Urinary bladder (tissue), 3 donors: ENCODE measurements at regions not wholly inside any gene's neighbourhood (a gene's known extent, or its start where the extent isn't known, plus 50 kb on each side); places are given as distances from the start of the nearest gene placed in this dataset.
"Not testable (repeated sequence)": the region's sequence is repeated elsewhere in the genome, so short reads cannot be mapped to it uniquely, and the experiment has no call there.

Experiments
- DNase-seq: peaks from one replicate; pipeline ENCODE4 v3.0.0-alpha.2; 2015; ENCODE audit errors: extremely low spot score
- H3K27ac ChIP-seq: one replicate; pipeline ENCODE4 v1.5.1; 2013; ENCODE audit warnings: low read depth, mild to moderate bottlenecking, moderate library complexity
- H3K36me3 ChIP-seq: one replicate; pipeline ENCODE4 v1.6.1; 2013; ENCODE audit warnings: mild to moderate bottlenecking, moderate library complexity; ENCODE audit not compliant: insufficient read depth
- H3K4me1 ChIP-seq: one replicate; pipeline ENCODE4 v1.6.1; 2013; ENCODE audit warnings: mild to moderate bottlenecking, moderate library complexity; ENCODE audit not compliant: insufficient read depth
- H3K4me3 ChIP-seq: one replicate; pipeline ENCODE4 v1.5.1; 2013; ENCODE audit warnings: low read depth, low read length
- WGBS: extraction: QIAGEN DNeasy Blood & Tissue Kit; methylation state at CpG from one replicate; pipeline ENCODE4 v1.1.7; 2013; 5-methylcytosine and 5-hydroxymethylcytosine counted together
- donor health status: healthy with polysubstance abuse.
- donor health status: healthy.

DNA sequence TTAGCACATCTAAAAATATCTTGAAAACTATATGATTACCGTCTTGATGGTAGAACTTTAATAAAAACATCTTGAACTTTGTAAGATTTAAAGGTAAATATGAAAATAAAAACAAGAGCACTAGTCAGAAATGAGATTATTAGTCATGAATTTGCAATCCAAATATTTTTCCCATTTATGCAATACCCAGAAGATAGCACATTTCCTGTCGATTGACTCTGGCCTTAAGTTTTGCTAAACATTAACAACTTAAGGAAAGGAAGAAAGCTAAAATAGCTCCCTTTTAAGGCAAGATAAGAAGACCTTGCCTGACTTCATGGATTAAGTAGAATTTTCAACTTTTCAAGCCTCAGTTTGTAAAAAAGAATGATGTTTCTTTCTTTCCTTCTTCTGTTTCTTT is 1374.7 kb upstream of the RAG2 start:
- no peak overlapping the region for H3K27ac ChIP-seq
- H3K4me3 ChIP-seq: no peak overlapping the region
- WGBS: 34% methylated on average over 2 of the region's 2 CpGs
- H3K36me3 ChIP-seq: no peaks in the 10 kb centered on the region
- H3K4me1 ChIP-seq: no peaks in the 10 kb centered on the region
- no peak for DNase-seq

DNA sequence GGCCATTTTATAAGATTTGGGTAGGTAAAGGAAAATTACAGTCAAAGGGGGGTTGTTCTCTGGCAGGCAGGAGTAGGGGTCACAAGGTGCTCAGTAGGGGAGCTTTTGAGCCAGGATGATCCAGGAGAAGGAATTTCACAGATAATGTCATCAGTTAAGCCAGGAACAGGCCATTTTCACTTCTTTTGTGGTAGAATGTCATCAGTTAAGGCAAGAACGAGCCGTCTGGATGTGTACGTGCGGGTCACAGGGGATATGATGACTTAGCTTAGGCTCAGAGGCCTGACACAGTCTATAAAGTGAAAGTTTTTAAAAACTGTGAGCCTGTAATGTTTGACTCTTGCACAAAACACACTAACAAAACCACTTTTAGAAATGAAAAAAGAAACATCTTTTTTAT is 1371.3 kb upstream of the RAG2 start:
- H3K36me3 ChIP-seq, H3K4me3 ChIP-seq, DNase-seq, H3K4me1 ChIP-seq, H3K27ac ChIP-seq: not testable (repeated sequence)
- WGBS: 78% methylated on average over 4 of the region's 4 CpGs

DNA sequence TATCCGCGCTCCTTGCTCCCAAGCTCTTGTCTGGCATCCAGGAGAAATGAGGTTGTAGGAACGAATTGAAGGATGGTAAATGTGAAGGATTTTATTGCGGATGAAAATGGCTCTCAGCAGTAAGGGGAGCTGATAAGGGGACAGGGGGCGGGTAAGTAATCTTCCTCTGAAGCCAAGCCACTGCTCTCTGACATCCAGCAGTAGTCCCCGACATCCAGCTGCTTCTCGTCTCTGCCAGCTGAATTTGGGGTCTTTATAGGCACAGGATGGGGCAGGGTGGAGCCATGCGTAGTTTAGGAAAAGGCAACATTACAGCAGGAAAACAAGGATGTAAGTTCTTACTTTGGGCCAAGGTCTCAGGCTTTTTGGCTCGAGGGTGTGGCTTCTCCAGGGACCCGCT is 1370.1 kb upstream of the RAG2 start:
- Histone ChIP-seq H3K4me1 (no peaks in the 10 kb centered on the region), H3K27ac (no peak overlapping the region), H3K4me3 (no peak overlapping the region), H3K36me3 (no peaks in the 10 kb centered on the region)
- no peak for DNase-seq
- WGBS: 67% methylated on average over 10 of the region's 10 CpGs

DNA sequence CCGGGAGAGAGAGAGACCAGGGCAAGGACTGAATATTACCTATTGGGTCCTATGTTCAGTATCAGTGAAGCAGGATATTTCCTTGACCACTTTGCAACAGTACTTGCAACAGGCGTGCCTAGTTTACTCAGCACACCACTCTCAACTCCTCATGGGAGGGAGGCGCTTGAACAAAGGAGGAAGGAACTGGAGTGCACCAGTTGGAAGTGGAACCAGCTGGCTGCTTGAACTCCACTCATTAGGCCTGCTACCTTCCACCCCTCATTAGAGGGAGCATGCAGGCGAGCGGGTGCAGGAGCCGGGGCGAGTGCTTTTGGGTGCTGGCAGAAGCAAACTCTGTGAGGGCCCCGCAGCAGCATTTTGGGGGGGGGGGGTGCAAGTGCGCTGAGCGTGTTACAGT is 1369.6 kb upstream of the RAG2 start:
- 89% methylated on average over 10 of the region's 10 CpGs for WGBS
- Histone ChIP-seq H3K4me1 (no peaks in the 10 kb centered on the region), H3K27ac (no peak overlapping the region), H3K36me3 (no peaks in the 10 kb centered on the region), H3K4me3 (no peak overlapping the region)
- DNase-seq: no peak

DNA sequence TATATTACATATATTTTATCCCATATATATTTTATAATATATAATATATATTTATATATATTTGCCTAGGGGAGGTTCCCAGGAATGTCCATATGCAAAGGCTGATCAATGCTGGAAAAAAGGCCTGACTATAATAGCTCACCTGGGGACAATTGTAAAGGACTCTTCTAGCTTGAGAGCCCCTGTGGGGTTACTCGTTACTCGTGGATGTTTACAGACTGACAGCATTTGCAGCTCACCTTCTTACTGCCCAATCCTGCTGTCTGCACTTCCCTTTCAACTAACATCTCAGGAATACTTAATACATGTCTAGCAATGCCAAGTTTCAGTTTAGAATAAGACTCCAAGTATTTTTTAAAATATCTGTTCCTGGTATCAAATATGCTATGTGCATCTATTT is 1365.4 kb upstream of the RAG2 start:
- Histone ChIP-seq H3K36me3 (no peaks in the 10 kb centered on the region), H3K4me3 (no peak overlapping the region), H3K4me1 (no peaks in the 10 kb centered on the region), H3K27ac (no peak overlapping the region)
- WGBS: 50% methylated on average over 2 of the region's 2 CpGs
- no peak for DNase-seq

DNA sequence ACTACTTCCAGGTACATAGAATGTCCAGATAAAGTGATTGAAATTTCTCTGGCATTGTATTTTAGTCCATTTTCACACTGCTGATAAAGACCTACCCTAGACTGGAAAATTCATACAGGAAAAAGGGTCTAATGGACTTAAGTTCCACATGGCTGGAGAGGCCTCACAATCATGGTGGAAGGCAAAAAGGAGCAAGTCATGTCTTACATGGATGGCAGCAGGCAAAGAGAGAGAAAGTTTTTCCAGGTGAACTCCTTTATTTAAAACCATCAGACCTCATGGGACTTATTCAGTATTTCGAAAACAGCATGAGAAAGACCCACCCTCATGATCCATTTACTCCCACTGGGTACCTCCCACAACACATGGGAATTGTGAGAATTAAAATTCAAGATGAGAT is 1359.7 kb upstream of the RAG2 start:
- Histone ChIP-seq H3K4me3 (no peak overlapping the region), H3K4me1 (no peaks in the 10 kb centered on the region), H3K27ac (no peak overlapping the region), H3K36me3 (no peaks in the 10 kb centered on the region)
- 76% methylated on average over 1 of the region's 1 CpG for WGBS
- DNase-seq: no peak

DNA sequence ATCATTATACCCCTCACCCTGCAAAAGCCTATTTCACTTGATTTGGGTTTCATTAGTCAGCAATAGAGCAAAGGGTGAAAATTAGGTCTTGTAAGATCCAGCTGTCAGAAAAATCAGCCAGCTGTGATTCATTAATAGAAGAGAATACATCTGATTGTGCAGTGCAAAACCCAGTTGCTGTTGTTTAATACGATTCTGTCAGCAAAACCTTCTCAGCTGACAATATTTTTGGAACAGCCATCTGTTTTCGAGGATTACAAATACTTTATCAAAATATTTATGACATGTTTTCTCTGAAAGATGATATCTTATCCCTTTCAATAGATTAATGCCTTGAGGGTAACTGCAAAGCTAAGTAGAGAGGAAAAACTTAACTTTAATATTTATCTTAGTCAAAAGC is 1354.0 kb upstream of the RAG2 start:
- 36% methylated on average over 2 of the region's 2 CpGs for WGBS

DNA sequence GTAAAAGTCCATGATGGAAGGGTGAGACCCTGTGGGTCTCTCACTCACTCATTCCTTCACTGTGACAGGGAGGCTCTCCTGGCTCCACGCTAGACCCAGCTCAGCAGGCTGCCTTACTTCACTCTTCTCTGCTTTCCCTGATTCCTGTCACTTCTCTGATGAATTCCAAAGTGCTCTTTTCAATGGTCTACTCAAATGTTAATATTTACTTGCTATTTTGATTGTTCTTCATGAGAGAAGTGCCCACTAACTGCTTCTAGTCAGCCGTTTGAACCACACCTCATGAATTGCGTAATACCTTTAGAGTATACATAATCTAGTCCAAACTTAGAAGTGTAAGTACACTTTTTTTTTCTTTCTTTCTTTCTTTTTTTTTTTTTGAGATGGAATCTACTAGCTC is 1350.2 kb upstream of the RAG2 start:
- H3K4me1 ChIP-seq: no peaks in the 10 kb centered on the region
- H3K4me3 ChIP-seq: no peak overlapping the region
- no peak overlapping the region for H3K27ac ChIP-seq
- WGBS: 80% methylated on average over 3 of the region's 3 CpGs
- DNase-seq: no peak
- H3K36me3 ChIP-seq: no peaks in the 10 kb centered on the region

More for the DNA sequence above, 1354.0 kb upstream of the RAG2 start:
- Histone ChIP-seq H3K27ac (no peak overlapping the region), H3K36me3 (no peaks in the 10 kb centered on the region), H3K4me1 (no peaks in the 10 kb centered on the region), H3K4me3 (no peak overlapping the region)
- no peak for DNase-seq

DNA sequence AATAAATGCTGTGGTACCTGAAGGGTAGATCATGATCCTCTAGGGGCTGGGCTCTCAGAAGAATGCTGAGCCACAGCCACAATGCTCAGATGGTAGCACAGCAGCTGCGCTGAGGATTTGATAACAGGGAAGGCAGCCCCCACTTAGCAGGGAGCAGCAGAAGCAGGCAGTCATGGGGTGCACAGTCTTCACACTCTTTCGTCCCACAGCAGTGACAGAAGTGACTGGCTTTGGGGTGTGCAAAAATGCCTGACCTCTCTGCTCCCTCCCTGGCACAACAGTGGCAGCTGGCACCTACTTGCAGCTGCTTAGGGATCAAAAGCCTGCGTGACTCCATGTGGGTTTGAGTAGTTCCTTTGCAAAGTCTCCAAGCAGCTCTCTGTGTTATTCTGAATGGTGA is 1349.8 kb upstream of the RAG2 start:
- Histone ChIP-seq H3K4me1 (no peaks in the 10 kb centered on the region), H3K4me3 (no peak overlapping the region), H3K36me3 (no peaks in the 10 kb centered on the region), H3K27ac (no peak overlapping the region)
- 92% methylated on average over 3 of the region's 3 CpGs for WGBS
- DNase-seq: no peak

DNA sequence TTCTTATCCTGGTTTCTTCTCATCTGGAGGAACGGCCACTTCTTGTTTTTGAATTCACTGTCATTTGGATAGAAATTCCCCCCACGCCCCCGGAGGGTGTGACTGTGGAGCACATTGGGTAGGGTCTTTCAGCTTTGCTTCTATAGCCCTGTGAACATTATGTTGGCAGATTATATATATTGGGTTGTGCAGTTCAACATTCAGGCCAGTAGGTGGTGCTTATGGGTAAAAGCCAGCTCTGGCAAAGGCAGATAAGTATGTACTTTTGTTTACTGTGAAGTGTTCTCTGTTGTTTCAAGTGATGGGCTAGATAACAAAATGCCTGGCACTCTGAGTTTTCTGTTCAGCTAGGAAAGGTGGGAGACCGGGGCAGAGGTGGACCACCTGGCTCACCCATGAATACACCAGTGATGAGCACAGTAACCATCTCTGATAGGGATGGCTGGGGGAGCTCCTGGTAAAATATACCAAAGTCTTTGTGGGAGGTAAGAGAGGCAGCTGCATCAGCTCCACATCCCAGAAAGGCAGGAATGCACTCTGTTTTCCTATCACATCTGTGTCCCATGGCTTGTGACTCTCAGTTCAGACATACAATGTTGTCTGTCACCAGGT is 1348.2 kb upstream of the RAG2 start:
- DNase-seq: no peak
- Histone ChIP-seq H3K4me3 (no peak overlapping the region), H3K36me3 (no peaks in the 10 kb centered on the region), H3K27ac (no peak overlapping the region), H3K4me1 (no peaks in the 10 kb centered on the region)
- WGBS: 67% methylated on average over 4 of the region's 4 CpGs

DNA sequence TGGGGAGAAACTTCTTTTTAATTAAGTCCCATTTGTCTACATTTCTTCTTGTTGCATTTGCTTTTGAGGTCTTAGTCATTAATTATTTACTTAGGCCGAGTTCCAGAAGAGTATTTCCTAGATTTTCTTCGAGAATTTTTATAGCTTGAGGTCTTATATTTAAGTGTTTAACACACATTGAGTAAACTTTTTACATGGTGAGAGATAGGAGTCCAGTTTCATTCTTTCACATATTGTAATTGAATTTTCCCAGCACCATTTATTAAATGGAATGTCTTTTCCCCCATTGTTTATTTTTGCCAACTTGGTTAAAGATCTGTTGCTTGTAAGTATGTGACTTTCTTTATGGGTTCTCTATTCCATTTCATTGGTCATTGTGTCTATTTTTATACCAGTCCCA is 1344.0 kb upstream of the RAG2 start:
- DNase-seq: no peak
- H3K4me3 ChIP-seq: no peak overlapping the region
- H3K4me1 ChIP-seq: no peaks in the 10 kb centered on the region
- no peak overlapping the region for H3K27ac ChIP-seq
- H3K36me3 ChIP-seq: no peaks in the 10 kb centered on the region
- WGBS: 62% methylated on average over 2 of the region's 2 CpGs

DNA sequence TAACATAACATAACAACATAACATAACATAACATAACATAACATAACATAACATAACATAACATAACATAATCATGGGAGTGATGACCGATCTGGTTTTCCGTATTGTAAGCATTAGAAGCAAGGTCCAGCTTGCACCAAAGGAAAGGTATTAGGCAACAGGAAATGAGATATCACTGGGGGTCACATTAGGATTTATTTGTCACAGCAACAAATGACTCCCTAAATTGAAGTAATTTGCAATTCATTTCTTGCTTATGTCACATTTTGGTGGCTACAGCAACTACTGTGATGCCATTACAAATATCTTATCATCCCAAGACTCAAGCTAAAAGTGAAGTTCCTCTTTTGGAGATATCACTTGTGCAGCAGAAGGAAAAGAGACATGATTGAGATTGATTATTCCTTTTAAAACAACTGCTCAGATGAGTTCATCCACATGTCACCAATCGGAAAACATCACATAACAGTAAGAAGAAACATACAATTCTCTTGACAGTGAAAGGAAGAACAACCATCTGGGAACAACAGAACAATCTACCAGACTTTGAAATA is 1331.1 kb upstream of the RAG2 start:
- Histone ChIP-seq H3K36me3 (no peaks in the 10 kb centered on the region), H3K27ac (no peak overlapping the region), H3K4me1 (no peaks in the 10 kb centered on the region), H3K4me3 (no peak overlapping the region)
- WGBS: 93% methylated on average over 3 of the region's 3 CpGs
- no peak for DNase-seq

DNA sequence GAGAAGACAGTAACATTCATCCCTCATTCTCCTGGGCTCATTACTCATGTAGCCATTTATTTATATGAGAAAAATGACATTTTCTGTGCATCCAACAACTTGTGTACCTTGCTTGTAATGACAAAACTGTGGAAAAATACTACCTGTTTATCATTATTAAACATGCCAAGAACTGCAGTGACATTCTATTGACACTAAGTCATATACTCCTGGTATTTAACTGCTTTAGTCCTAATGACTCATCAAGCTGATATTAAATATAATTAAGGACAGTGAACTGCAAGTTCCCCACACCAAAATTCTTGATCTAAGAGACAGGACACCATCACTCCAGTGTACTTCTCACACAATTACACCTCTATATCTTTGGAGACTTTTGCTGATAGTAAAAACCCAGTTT is 1328.7 kb upstream of the RAG2 start:
- no peaks in the 10 kb centered on the region for H3K4me1 ChIP-seq
- no peaks in the 10 kb centered on the region for H3K36me3 ChIP-seq
- H3K4me3 ChIP-seq: no peak overlapping the region
- no peak for DNase-seq
- no peak overlapping the region for H3K27ac ChIP-seq

DNA sequence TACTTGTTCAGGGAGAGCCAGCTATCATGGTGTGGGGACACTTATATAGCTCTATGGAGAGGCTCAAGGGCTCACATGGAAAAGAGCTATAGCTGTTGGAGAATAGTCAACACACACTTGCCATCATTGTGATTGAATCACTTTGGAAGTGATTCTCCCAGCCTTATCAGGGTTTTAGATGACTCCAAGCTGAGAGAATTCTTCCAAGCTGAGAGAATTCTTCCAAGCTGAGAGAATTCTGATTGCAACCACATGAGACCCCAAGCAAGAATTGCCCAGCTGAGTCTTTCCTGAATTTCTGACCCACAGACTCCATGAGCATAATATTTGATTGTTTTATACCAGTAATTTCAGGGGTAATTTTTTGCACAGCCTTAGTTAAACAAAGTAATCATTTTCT is 1318.3 kb upstream of the RAG2 start:
- no peaks in the 10 kb centered on the region for H3K4me1 ChIP-seq
- H3K27ac ChIP-seq: no peak overlapping the region
- H3K36me3 ChIP-seq: no peaks in the 10 kb centered on the region
- no peak overlapping the region for H3K4me3 ChIP-seq
- no peak for DNase-seq

DNA sequence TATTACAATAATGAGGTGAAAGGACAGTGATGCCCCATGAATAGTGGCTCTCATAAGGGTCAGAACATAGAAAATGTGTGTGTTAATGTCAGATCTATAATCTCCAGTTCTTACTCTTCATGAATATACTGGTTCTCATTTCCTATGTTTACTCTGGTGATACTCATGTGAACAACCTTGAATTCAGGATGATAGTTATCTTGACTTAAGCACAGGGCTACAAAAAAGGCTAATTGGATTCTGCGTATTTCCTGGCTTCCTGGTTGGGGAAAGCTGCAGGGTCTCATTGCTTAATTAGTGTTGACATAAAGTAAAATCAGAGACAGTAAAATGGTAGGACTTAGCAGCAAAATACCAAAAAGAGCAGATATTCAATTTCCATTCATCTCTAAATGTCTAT is 1316.8 kb upstream of the RAG2 start:
- 0% methylated on average over 1 of the region's 1 CpG for WGBS

More for the DNA sequence above, 1316.8 kb upstream of the RAG2 start:
- Histone ChIP-seq H3K27ac (no peak overlapping the region), H3K4me1 (no peaks in the 10 kb centered on the region), H3K4me3 (no peak overlapping the region), H3K36me3 (no peaks in the 10 kb centered on the region)
- no peak for DNase-seq
